C4-2B (cell line): ENCODE measurements at regions not wholly inside any gene's neighbourhood (a gene's known extent, or its start where the extent isn't known, plus 50 kb on each side); places are given as distances from the start of the nearest gene placed in this dataset.

Source experiments
- CTCF ChIP-seq: fragments of 450-650 bp; conservative IDR thresholded peaks from 2 replicates; pipeline ENCODE4 v1.5.1; 2017; ENCODE audit warnings: mild to moderate bottlenecking
- ZFX ChIP-seq: fragments of 450-650 bp; IDR thresholded peaks from 2 replicates; pipeline ENCODE4 v1.6.1; 2017

- TF ChIP-seq CTCF (no peak), ZFX (no peak)
Observed at GRCh38 chr13:103356226-103356864, 290.1 kb upstream of the SLC10A2 start.
